MCF 10A (cell line): ENCODE measurements at regions not wholly inside any gene's neighbourhood (a gene's known extent, or its start where the extent isn't known, plus 50 kb on each side); places are given as distances from the start of the nearest gene placed in this dataset.

ENCODE experiments used
- BruUV-seq: library from RNA; stranded (reverse); fragments of 400-500 nt; replicated peaks from 2 replicates; lab custom pipeline; 2021; lab: Mats Ljungman, UMichigan
- CTCF ChIA-PET: fragments of 300-600 bp; sonication (Branson Sonifier 250); formaldehyde crosslinking; extraction: SDS; loops from one replicate; lab custom pipeline; 2021; ENCODE audit warnings: antibody characterized with exemption, inconsistent platforms; lab: Yijun Ruan, JAX
- POLR2A ChIA-PET: fragments of 300-600, 350-650 bp; sonication (Branson Sonifier 250); formaldehyde crosslinking; extraction: SDS; loops from one replicate; lab custom pipeline; 2020; ENCODE audit warnings: antibody characterized with exemption, inconsistent platforms; lab: Yijun Ruan, JAX
- DNase-seq: peaks from one replicate; pipeline ENCODE4 v3.0.0-alpha.2; 2018; ENCODE audit not compliant: unreplicated experiment
- H3K27ac Mint-ChIP-seq: one replicate; pipeline ENCODE4 v1.8.0; 2022; ENCODE audit warnings: mild to moderate bottlenecking, low read depth, mixed read lengths; ENCODE audit not compliant: unreplicated experiment
- H3K27me3 Mint-ChIP-seq: one replicate; pipeline ENCODE4 v1.8.0; 2022; ENCODE audit warnings: mixed read lengths; ENCODE audit not compliant: insufficient read depth, unreplicated experiment
- H3K36me3 Mint-ChIP-seq: one replicate; pipeline ENCODE4 v1.8.0; 2022; ENCODE audit warnings: mild to moderate bottlenecking, moderate library complexity, mixed read lengths; ENCODE audit not compliant: insufficient read depth, unreplicated experiment
- H3K4me1 Mint-ChIP-seq: one replicate; pipeline ENCODE4 v1.8.0; 2022; ENCODE audit warnings: mixed read lengths; ENCODE audit not compliant: insufficient read depth, unreplicated experiment
- H3K4me3 Mint-ChIP-seq: one replicate; pipeline ENCODE4 v1.8.0; 2022; ENCODE audit warnings: mild to moderate bottlenecking, moderate library complexity, mixed read lengths; ENCODE audit not compliant: unreplicated experiment
- H3K9me3 Mint-ChIP-seq: one replicate; pipeline ENCODE4 v1.8.0; 2022; ENCODE audit warnings: mixed read lengths; ENCODE audit not compliant: unreplicated experiment
- CTCF ChIP-seq: fragments of 200-600 bp; IDR thresholded peaks from one replicate; pipeline ENCODE4 v1.8.0; 2022; ENCODE audit warnings: antibody characterized with exemption, mild to moderate bottlenecking; ENCODE audit not compliant: unreplicated experiment
- intact Hi-C: fragments of 100-400 bp; cut with micrococcal nuclease; formaldehyde crosslinking; loops from 2 replicates; pipeline ENCODE4 v1.14.1; 2022

GRCh38 chr3:162738784-162739183 lies 1242.2 kb downstream of the OTOL1 start:
- Mint-ChIP-seq H3K9me3 (no peaks in the 10 kb centered on the region), H3K27me3 (no peaks in the 10 kb centered on the region), H3K27ac (no peak overlapping the region), H3K4me3 (no peak overlapping the region), H3K36me3 (no peaks in the 10 kb centered on the region), H3K4me1 (no peaks in the 10 kb centered on the region)
- no peak for TF ChIP-seq CTCF
- ChIA-PET CTCF (interaction anchor here (0.6 to 1.3 kb wide), 2 partner anchors 17 to 771 kb away, joined by 3 to 4 read pairs; no protein-coding TSS in a partner anchor), POLR2A (no interaction called here)
- no peak for DNase-seq
- intact Hi-C loops = no loop called here
- BruUV-seq = no TSS peak

- no peak for TF ChIP-seq CTCF
- ChIA-PET POLR2A (interaction anchor here (1.1 kb wide), 1 partner anchor 10 kb away, joined by 5 read pairs; no protein-coding TSS in a partner anchor), CTCF (no interaction called here)
- Mint-ChIP-seq H3K9me3 (no peaks in the 10 kb centered on the region), H3K27ac (no peak overlapping the region), H3K27me3 (no peaks in the 10 kb centered on the region), H3K36me3 (no peaks in the 10 kb centered on the region), H3K4me1 (no peaks in the 10 kb centered on the region), H3K4me3 (no peak overlapping the region)
- intact Hi-C loops = no loop called here
- BruUV-seq = no TSS peak
- DNase-seq = no peak
Observed at GRCh38 chr3:162740941-162741596, 1244.5 kb downstream of the OTOL1 start.

GRCh38 chr3:162742159-162742717 lies 1245.6 kb downstream of the OTOL1 start:
- BruUV-seq = no TSS peak
- TF ChIP-seq CTCF = no peak
- intact Hi-C loops = no loop called here
- no peak for DNase-seq
- H3K36me3 Mint-ChIP-seq = no peaks in the 10 kb centered on the region
- no peaks in the 10 kb centered on the region for H3K4me1 Mint-ChIP-seq
- POLR2A ChIA-PET = no interaction called here
- CTCF ChIA-PET = no interaction called here
- no peaks in the 10 kb centered on the region for H3K9me3 Mint-ChIP-seq
- H3K27ac Mint-ChIP-seq = no peak overlapping the region
- H3K27me3 Mint-ChIP-seq = no peaks in the 10 kb centered on the region
- H3K4me3 Mint-ChIP-seq = no peak overlapping the region

- H3K36me3 Mint-ChIP-seq = no peaks in the 10 kb centered on the region
- intact Hi-C loops = no loop called here
- no TSS peak for BruUV-seq
- H3K4me1 Mint-ChIP-seq = no peaks in the 10 kb centered on the region
- ChIA-PET POLR2A (no interaction called here), CTCF (interaction anchor here (0.6 to 0.9 kb wide), 2 partner anchors 9 to 1325 kb away, joined by 3 to 4 read pairs; no protein-coding TSS in a partner anchor)
- DNase-seq = no peak
- TF ChIP-seq CTCF = no peak
- no peak overlapping the region for H3K4me3 Mint-ChIP-seq
- H3K27me3 Mint-ChIP-seq = no peaks in the 10 kb centered on the region
- no peak overlapping the region for H3K27ac Mint-ChIP-seq
- no peaks in the 10 kb centered on the region for H3K9me3 Mint-ChIP-seq
Observed at GRCh38 chr3:162743091-162743490, 1246.5 kb downstream of the OTOL1 start.
